ENCODE measurements at regions not wholly inside any gene's neighbourhood (a gene's known extent, or its start where the extent isn't known, plus 50 kb on each side); places are given as distances from the start of the nearest gene placed in this dataset.
A peak's percentile ranks its signal among the peaks of the same experiment; 100 is the strongest.

GRCh38 chr18:7464245-7464966 is 102.7 kb upstream of the PTPRM start:
- no peak for DNase-seq
- in situ Hi-C loops (cut with HindIII; ENCODE audit: low pct_ligation_motif_present, low pct_unique_long_range_greater_than_20kb, low sequenced_read_pairs) = no loop called here

- DNase-seq = no peak
- in situ Hi-C loops (cut with HindIII; ENCODE audit: low pct_ligation_motif_present, low pct_unique_long_range_greater_than_20kb, low sequenced_read_pairs) = no loop called here
Observed at GRCh38 chr18:7466190-7466589, 100.9 kb upstream of the PTPRM start.

- in situ Hi-C loops (cut with HindIII; ENCODE audit: low pct_ligation_motif_present, low pct_unique_long_range_greater_than_20kb, low sequenced_read_pairs) = no loop called here
- no peak for DNase-seq
Observed at GRCh38 chr18:7467708-7468466, 99.2 kb upstream of the PTPRM start.

- in situ Hi-C loops (cut with HindIII; ENCODE audit: low pct_ligation_motif_present, low pct_unique_long_range_greater_than_20kb, low sequenced_read_pairs) = no loop called here
- no peak for DNase-seq
Observed at GRCh38 chr18:7470101-7470500, 97.0 kb upstream of the PTPRM start.

GRCh38 chr18:7470503-7470902 is 96.6 kb upstream of the PTPRM start:
- in situ Hi-C loops (cut with HindIII; ENCODE audit: low pct_ligation_motif_present, low pct_unique_long_range_greater_than_20kb, low sequenced_read_pairs) = no loop called here
- DNase-seq = no peak

- in situ Hi-C loops (cut with HindIII; ENCODE audit: low pct_ligation_motif_present, low pct_unique_long_range_greater_than_20kb, low sequenced_read_pairs) = no loop called here
- DNase-seq = no peak
Observed at GRCh38 chr18:7476386-7476785, 90.7 kb upstream of the PTPRM start.

- no peak for DNase-seq
- in situ Hi-C loops (cut with HindIII; ENCODE audit: low pct_ligation_motif_present, low pct_unique_long_range_greater_than_20kb, low sequenced_read_pairs) = no loop called here
Observed at GRCh38 chr18:7479756-7480155, 87.4 kb upstream of the PTPRM start.

GRCh38 chr18:7480879-7481278 is 86.2 kb upstream of the PTPRM start:
- DNase-seq = no peak
- in situ Hi-C loops (cut with HindIII; ENCODE audit: low pct_ligation_motif_present, low pct_unique_long_range_greater_than_20kb, low sequenced_read_pairs) = no loop called here

GRCh38 chr18:7482342-7482741 is 84.8 kb upstream of the PTPRM start:
- in situ Hi-C loops (cut with HindIII; ENCODE audit: low pct_ligation_motif_present, low pct_unique_long_range_greater_than_20kb, low sequenced_read_pairs) = no loop called here
- no peak for DNase-seq

GRCh38 chr18:7485616-7486015 is 81.5 kb upstream of the PTPRM start:
- DNase-seq = no peak
- in situ Hi-C loops (cut with HindIII; ENCODE audit: low pct_ligation_motif_present, low pct_unique_long_range_greater_than_20kb, low sequenced_read_pairs) = no loop called here

- in situ Hi-C loops (cut with HindIII; ENCODE audit: low pct_ligation_motif_present, low pct_unique_long_range_greater_than_20kb, low sequenced_read_pairs) = no loop called here
- DNase-seq = no peak
Observed at GRCh38 chr18:7488571-7488970, 78.5 kb upstream of the PTPRM start.

GRCh38 chr18:7490104-7490503 is 77.0 kb upstream of the PTPRM start:
- DNase-seq = no peak
- in situ Hi-C loops (cut with HindIII; ENCODE audit: low pct_ligation_motif_present, low pct_unique_long_range_greater_than_20kb, low sequenced_read_pairs) = no loop called here

GRCh38 chr18:7492385-7492784 is 74.7 kb upstream of the PTPRM start:
- in situ Hi-C loops (cut with HindIII; ENCODE audit: low pct_ligation_motif_present, low pct_unique_long_range_greater_than_20kb, low sequenced_read_pairs) = no loop called here
- DNase-seq = no peak

GRCh38 chr18:7497081-7497480 is 70.0 kb upstream of the PTPRM start:
- DNase-seq = no peak

GRCh38 chr18:7511106-7511505 is 56.0 kb upstream of the PTPRM start:
- no peak for DNase-seq
- in situ Hi-C loops (cut with HindIII; ENCODE audit: low pct_ligation_motif_present, low pct_unique_long_range_greater_than_20kb, low sequenced_read_pairs) = no loop called here

More at GRCh38 chr18:7497081-7497480, 70.0 kb upstream of the PTPRM start:
- in situ Hi-C loops (cut with HindIII; ENCODE audit: low pct_ligation_motif_present, low pct_unique_long_range_greater_than_20kb, low sequenced_read_pairs) = no loop called here

GRCh38 chr18:7512348-7512747 is 54.8 kb upstream of the PTPRM start:
- in situ Hi-C loops (cut with HindIII; ENCODE audit: low pct_ligation_motif_present, low pct_unique_long_range_greater_than_20kb, low sequenced_read_pairs) = no loop called here

GRCh38 chr18:7512990-7513389 is 54.1 kb upstream of the PTPRM start:
- in situ Hi-C loops (cut with HindIII; ENCODE audit: low pct_ligation_motif_present, low pct_unique_long_range_greater_than_20kb, low sequenced_read_pairs) = no loop called here
- no peak for DNase-seq

More at GRCh38 chr18:7512348-7512747, 54.8 kb upstream of the PTPRM start:
- DNase-seq = peak; percentile 30

GRCh38 chr18:7514796-7515440 is 52.2 kb upstream of the PTPRM start:
- DNase-seq = no peak
- in situ Hi-C loops (cut with HindIII; ENCODE audit: low pct_ligation_motif_present, low pct_unique_long_range_greater_than_20kb, low sequenced_read_pairs) = no loop called here

- in situ Hi-C loops (cut with HindIII; ENCODE audit: low pct_ligation_motif_present, low pct_unique_long_range_greater_than_20kb, low sequenced_read_pairs) = no loop called here
- DNase-seq = no peak
Observed at GRCh38 chr18:7516266-7517117, 50.6 kb upstream of the PTPRM start.

All from ACHN (cell line).